Osteoblast (primary cell): ENCODE measurements at regions not wholly inside any gene's neighbourhood (a gene's known extent, or its start where the extent isn't known, plus 50 kb on each side); places are given as distances from the start of the nearest gene placed in this dataset.
A peak's percentile ranks its signal among the peaks of the same experiment; 100 is the strongest.

Experiments
- DNase-seq: peaks from one replicate; pipeline ENCODE4 v3.0.0; 2011; ENCODE audit warnings: low spot score, mixed read lengths; ENCODE audit not compliant: insufficient read length; ENCODE audit errors: missing footprints
- H2AFZ ChIP-seq: 2 replicates; pipeline ENCODE4 v1.6.0; 2011; ENCODE audit warnings: mild to moderate bottlenecking, low read length
- H3K27ac ChIP-seq: 2 replicates; pipeline ENCODE4 v1.5.1; 2011; ENCODE audit warnings: mild to moderate bottlenecking, low read depth, low read length, moderate library complexity
- H3K27me3 ChIP-seq: 2 replicates; pipeline ENCODE4 v1.6.0; 2012; ENCODE audit warnings: mild to moderate bottlenecking, control low read depth, inconsistent platforms, low read length, moderate library complexity; ENCODE audit not compliant: insufficient read depth
- H3K36me3 ChIP-seq: 2 replicates; pipeline ENCODE4 v1.5.1; 2011; ENCODE audit warnings: mild to moderate bottlenecking, low read length, control low read depth, moderate library complexity; ENCODE audit not compliant: insufficient read depth
- H3K4me1 ChIP-seq: 2 replicates; pipeline ENCODE4 v1.5.1; 2011; ENCODE audit warnings: mild to moderate bottlenecking, low read length, control low read depth, moderate library complexity; ENCODE audit not compliant: insufficient read depth
- H3K4me2 ChIP-seq: 2 replicates; pipeline ENCODE4 v1.6.0; 2011; ENCODE audit warnings: mild to moderate bottlenecking, low read length; ENCODE audit not compliant: insufficient read depth
- H3K4me3 ChIP-seq: fragments of 200-600 bp; sonication (generic); 3 replicates; pipeline ENCODE4 v1.5.1; 2012; ENCODE audit warnings: mild to moderate bottlenecking, low read length, inconsistent platforms; ENCODE audit not compliant: insufficient read depth
- H3K79me2 ChIP-seq: 2 replicates; pipeline ENCODE4 v1.6.0; 2012; ENCODE audit warnings: mild to moderate bottlenecking, low read length, control low read depth, inconsistent platforms; ENCODE audit not compliant: insufficient read depth
- H3K9me3 ChIP-seq: 2 replicates; pipeline ENCODE4 v1.5.1; 2011; ENCODE audit warnings: low read depth, low read length, control low read depth
- H4K20me1 ChIP-seq: 2 replicates; pipeline ENCODE4 v1.6.0; 2012; ENCODE audit warnings: mild to moderate bottlenecking, low read length, control low read depth; ENCODE audit not compliant: insufficient read depth
- CTCF ChIP-seq: IDR thresholded peaks from 2 replicates; pipeline ENCODE4 v1.5.1; 2011; ENCODE audit warnings: mild to moderate bottlenecking, low read depth, low read length, moderate library complexity; ENCODE audit errors: extremely low read depth

DNA sequence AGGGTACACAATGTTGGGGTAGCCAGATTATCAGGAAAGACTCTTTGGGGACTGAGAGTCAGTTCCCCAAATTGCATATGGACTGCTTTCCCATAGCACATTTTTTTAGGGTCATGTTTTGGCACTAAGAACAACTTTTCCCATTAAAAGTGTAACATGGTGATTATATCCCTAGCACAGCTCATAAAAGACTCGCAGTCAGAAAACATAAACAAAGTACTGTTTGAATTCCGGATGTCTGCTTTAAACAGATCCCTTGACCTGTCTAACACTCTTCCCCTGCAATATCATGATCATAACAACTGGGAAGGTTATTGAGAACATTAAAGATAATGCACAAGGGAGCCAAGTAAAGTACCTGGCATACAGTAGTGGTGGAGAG lies 262.2 kb downstream of the ASXL3 start:
- Histone ChIP-seq H3K27ac (no peak overlapping the region), H4K20me1 (no peaks in the 10 kb centered on the region), H2AFZ (no peak overlapping the region), H3K9me3 (no peaks in the 10 kb centered on the region), H3K79me2 (no peaks in the 10 kb centered on the region), H3K4me1 (no peaks in the 10 kb centered on the region), H3K4me3 (no peak overlapping the region), H3K27me3 (no peaks in the 10 kb centered on the region), H3K36me3 (no peaks in the 10 kb centered on the region), H3K4me2 (no peak overlapping the region)
- no peak for TF ChIP-seq CTCF
- no peak for DNase-seq

DNA sequence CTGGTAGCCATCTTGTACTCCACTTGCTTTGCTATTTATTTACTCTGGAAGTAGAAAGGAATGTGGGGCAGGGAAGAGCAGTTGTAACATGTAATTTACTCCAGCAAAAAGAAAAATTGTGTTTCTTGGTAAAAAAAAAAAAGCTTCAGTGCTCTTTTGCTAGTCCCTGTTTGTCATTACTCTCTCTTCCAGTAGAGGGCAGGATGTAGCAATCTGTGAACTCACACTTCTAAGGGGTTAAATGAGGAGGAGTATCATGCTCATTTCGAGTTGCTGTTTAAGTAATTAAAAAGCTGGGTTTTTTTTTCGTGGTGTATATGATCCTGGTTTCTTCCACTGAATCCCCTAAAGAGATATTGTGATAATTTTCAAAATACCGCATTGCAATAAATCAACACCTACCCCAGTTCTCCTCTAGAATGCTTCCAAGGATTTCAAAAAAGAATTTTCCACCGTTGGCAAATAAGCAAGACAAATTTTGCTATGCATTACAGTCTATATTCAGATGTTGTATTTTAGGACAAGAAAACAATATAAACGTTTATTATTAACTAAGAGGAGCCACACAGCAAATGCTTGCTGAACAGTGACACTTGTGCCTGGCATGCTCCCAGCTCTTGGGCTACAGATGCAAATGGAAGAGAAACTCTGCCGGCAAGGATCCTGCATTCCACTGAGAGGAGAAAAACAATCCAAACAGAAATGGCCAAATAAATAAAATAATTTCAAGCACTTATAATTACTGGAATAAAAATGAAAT lies 261.6 kb downstream of the ASXL3 start:
- no peaks in the 10 kb centered on the region for H3K27me3 ChIP-seq
- H2AFZ ChIP-seq, result no peak overlapping the region
- no peak overlapping the region for H3K4me3 ChIP-seq
- no peaks in the 10 kb centered on the region for H3K9me3 ChIP-seq
- H3K79me2 ChIP-seq, result no peaks in the 10 kb centered on the region
- no peaks in the 10 kb centered on the region for H3K4me1 ChIP-seq
- DNase-seq, result no peak
- no peak overlapping the region for H3K27ac ChIP-seq
- peak; percentile 71 for TF ChIP-seq CTCF
- H3K4me2 ChIP-seq, result no peak overlapping the region
- no peaks in the 10 kb centered on the region for H3K36me3 ChIP-seq
- H4K20me1 ChIP-seq, result no peaks in the 10 kb centered on the region

DNA sequence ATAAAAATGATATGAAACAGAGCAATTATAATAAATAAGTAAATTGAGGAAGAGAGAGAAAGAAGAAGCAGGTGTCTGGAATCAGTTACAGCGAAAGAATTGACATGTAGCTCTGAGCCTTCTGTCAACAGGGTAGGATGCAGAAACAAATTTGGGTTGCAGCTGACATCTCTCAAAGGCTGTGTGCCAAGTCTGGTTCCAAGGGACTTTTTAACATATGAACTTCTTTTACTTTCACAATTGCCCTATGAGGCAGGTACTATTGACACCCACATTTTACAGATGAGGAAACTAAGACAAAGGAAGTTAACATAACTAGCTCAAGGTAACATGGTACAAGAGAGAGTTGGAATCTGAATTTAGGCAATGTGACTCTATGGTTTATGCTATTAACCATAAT lies 260.0 kb downstream of the ASXL3 start:
- TF ChIP-seq CTCF, result no peak
- Histone ChIP-seq H3K36me3 (no peaks in the 10 kb centered on the region), H3K4me2 (no peak overlapping the region), H4K20me1 (no peaks in the 10 kb centered on the region), H3K79me2 (no peaks in the 10 kb centered on the region), H3K27ac (no peak overlapping the region), H3K27me3 (no peaks in the 10 kb centered on the region), H3K4me1 (no peaks in the 10 kb centered on the region), H3K4me3 (no peak overlapping the region), H2AFZ (no peak overlapping the region), H3K9me3 (no peaks in the 10 kb centered on the region)
- no peak for DNase-seq

DNA sequence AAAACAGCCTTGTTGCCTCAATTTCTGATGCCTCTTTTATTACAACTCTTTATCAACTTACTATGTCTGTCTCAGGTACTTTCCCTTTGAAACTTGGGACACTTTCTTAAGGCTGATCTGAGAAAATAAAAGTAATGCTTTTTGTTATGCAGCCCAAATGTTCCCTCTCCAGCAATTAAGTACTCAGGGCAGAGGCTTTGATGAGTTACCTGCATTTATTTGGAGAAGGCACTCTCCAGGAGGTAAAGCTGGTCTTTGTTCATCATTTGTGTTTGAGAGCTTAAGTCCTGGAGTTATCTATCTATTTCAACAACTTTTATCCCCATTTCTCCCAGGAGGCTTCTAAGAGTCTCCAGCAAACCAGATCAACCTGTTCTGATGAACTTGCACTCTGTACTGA lies 259.2 kb downstream of the ASXL3 start:
- TF ChIP-seq CTCF, result no peak
- Histone ChIP-seq H3K4me2 (no peak overlapping the region), H3K4me1 (no peaks in the 10 kb centered on the region), H2AFZ (no peak overlapping the region), H3K27me3 (no peaks in the 10 kb centered on the region), H4K20me1 (no peaks in the 10 kb centered on the region), H3K79me2 (no peaks in the 10 kb centered on the region), H3K36me3 (no peaks in the 10 kb centered on the region), H3K27ac (no peak overlapping the region), H3K4me3 (no peak overlapping the region), H3K9me3 (no peaks in the 10 kb centered on the region)
- no peak for DNase-seq
